ENCODE measurements at regions not wholly inside any gene's neighbourhood (a gene's known extent, or its start where the extent isn't known, plus 50 kb on each side); places are given as distances from the start of the nearest gene placed in this dataset.
"Not testable (repeated sequence)": the region's sequence is repeated elsewhere in the genome, so short reads cannot be mapped to it uniquely, and the experiment has no call there.

GRCh38 chr13:24931450-24932251 lies 164.3 kb upstream of the PABPC3 start:
- Histone ChIP-seq H3K4me1 (ENCODE audit: control insufficient read depth, insufficient read depth, low read length) (no peaks in the 10 kb centered on the region), H3K27me3 (ENCODE audit: control insufficient read depth, insufficient read depth, low read length, poor library complexity, severe bottlenecking) (peaks cover 12% of the 10 kb centered on the region)

GRCh38 chr13:24933106-24934023 lies 162.6 kb upstream of the PABPC3 start:
- H3K9me3 ChIP-seq (ENCODE audit: control insufficient read depth, low read length); H3K36me3 ChIP-seq (ENCODE audit: control insufficient read depth, insufficient read depth, low read length); H3K27ac ChIP-seq (ENCODE audit: insufficient read depth, low read depth, low read length, poor library complexity, severe bottlenecking); H3K4me1 ChIP-seq (ENCODE audit: control insufficient read depth, insufficient read depth, low read length); H3K4me3 ChIP-seq (ENCODE audit: insufficient read depth, low read depth, low read length): not testable (repeated sequence)
- WGBS, 2 experiments = 90 to 91% methylated on average over 15 of the region's 15 CpGs
- peaks cover 12% of the 10 kb centered on the region for H3K27me3 ChIP-seq (ENCODE audit: control insufficient read depth, insufficient read depth, low read length, poor library complexity, severe bottlenecking)

More at GRCh38 chr13:24931450-24932251, 164.3 kb upstream of the PABPC3 start:
- WGBS, 2 experiments = 67 to 74% methylated on average over 31 of the region's 31 CpGs
- H3K27ac ChIP-seq (ENCODE audit: insufficient read depth, low read depth, low read length, poor library complexity, severe bottlenecking) = no peak overlapping the region
- no peak overlapping the region for H3K4me3 ChIP-seq (ENCODE audit: insufficient read depth, low read depth, low read length)
- no peaks in the 10 kb centered on the region for H3K9me3 ChIP-seq (ENCODE audit: control insufficient read depth, low read length)
- no peaks in the 10 kb centered on the region for H3K36me3 ChIP-seq (ENCODE audit: control insufficient read depth, insufficient read depth, low read length)

GRCh38 chr13:24934024-24934385 lies 161.9 kb upstream of the PABPC3 start:
- H3K36me3 ChIP-seq (ENCODE audit: control insufficient read depth, insufficient read depth, low read length); H3K27ac ChIP-seq (ENCODE audit: insufficient read depth, low read depth, low read length, poor library complexity, severe bottlenecking); H3K4me1 ChIP-seq (ENCODE audit: control insufficient read depth, insufficient read depth, low read length); H3K4me3 ChIP-seq (ENCODE audit: insufficient read depth, low read depth, low read length); H3K9me3 ChIP-seq (ENCODE audit: control insufficient read depth, low read length): not testable (repeated sequence)
- 94 to 97% methylated on average over 4 of the region's 4 CpGs for WGBS, 2 experiments
- H3K27me3 ChIP-seq (ENCODE audit: control insufficient read depth, insufficient read depth, low read length, poor library complexity, severe bottlenecking) = peaks cover 12% of the 10 kb centered on the region

- Histone ChIP-seq H3K36me3 (ENCODE audit: control insufficient read depth, insufficient read depth, low read length) (no peaks in the 10 kb centered on the region), H3K4me3 (ENCODE audit: insufficient read depth, low read depth, low read length) (no peak overlapping the region), H3K27me3 (ENCODE audit: control insufficient read depth, insufficient read depth, low read length, poor library complexity, severe bottlenecking) (no peaks in the 10 kb centered on the region), H3K27ac (ENCODE audit: insufficient read depth, low read depth, low read length, poor library complexity, severe bottlenecking) (no peak overlapping the region), H3K4me1 (ENCODE audit: control insufficient read depth, insufficient read depth, low read length) (no peaks in the 10 kb centered on the region), H3K9me3 (ENCODE audit: control insufficient read depth, low read length) (no peaks in the 10 kb centered on the region)
- WGBS, 2 experiments = 91 to 94% methylated on average over 5 of the region's 6 CpGs
Observed at GRCh38 chr13:24938966-24939365, 157.0 kb upstream of the PABPC3 start.

- not testable (repeated sequence) for H3K9me3 ChIP-seq (ENCODE audit: control insufficient read depth, low read length); H3K27me3 ChIP-seq (ENCODE audit: control insufficient read depth, insufficient read depth, low read length, poor library complexity, severe bottlenecking); H3K36me3 ChIP-seq (ENCODE audit: control insufficient read depth, insufficient read depth, low read length); H3K4me3 ChIP-seq (ENCODE audit: insufficient read depth, low read depth, low read length); H3K4me1 ChIP-seq (ENCODE audit: control insufficient read depth, insufficient read depth, low read length); H3K27ac ChIP-seq (ENCODE audit: insufficient read depth, low read depth, low read length, poor library complexity, severe bottlenecking)
- 90 to 92% methylated on average over 11 of the region's 11 CpGs for WGBS, 2 experiments
Observed at GRCh38 chr13:24941023-24941713, 154.8 kb upstream of the PABPC3 start.

GRCh38 chr13:24943136-24943535 lies 152.8 kb upstream of the PABPC3 start:
- H3K9me3 ChIP-seq (ENCODE audit: control insufficient read depth, low read length) = no peaks in the 10 kb centered on the region
- H3K4me3 ChIP-seq (ENCODE audit: insufficient read depth, low read depth, low read length) = no peak overlapping the region
- no peaks in the 10 kb centered on the region for H3K27me3 ChIP-seq (ENCODE audit: control insufficient read depth, insufficient read depth, low read length, poor library complexity, severe bottlenecking)
- H3K36me3 ChIP-seq (ENCODE audit: control insufficient read depth, insufficient read depth, low read length) = no peaks in the 10 kb centered on the region
- H3K4me1 ChIP-seq (ENCODE audit: control insufficient read depth, insufficient read depth, low read length) = no peaks in the 10 kb centered on the region
- 81 to 86% methylated on average over 5 to 6 of the region's 6 CpGs for whole genome bisulfite sequencing, 2 experiments
- no peak overlapping the region for H3K27ac ChIP-seq (ENCODE audit: insufficient read depth, low read depth, low read length, poor library complexity, severe bottlenecking)

- not testable (repeated sequence) for H3K4me1 ChIP-seq (ENCODE audit: control insufficient read depth, insufficient read depth, low read length); H3K4me3 ChIP-seq (ENCODE audit: insufficient read depth, low read depth, low read length); H3K27ac ChIP-seq (ENCODE audit: insufficient read depth, low read depth, low read length, poor library complexity, severe bottlenecking); H3K9me3 ChIP-seq (ENCODE audit: control insufficient read depth, low read length); H3K36me3 ChIP-seq (ENCODE audit: control insufficient read depth, insufficient read depth, low read length); H3K27me3 ChIP-seq (ENCODE audit: control insufficient read depth, insufficient read depth, low read length, poor library complexity, severe bottlenecking)
- WGBS, 2 experiments = 80 to 81% methylated on average over 3 of the region's 4 CpGs
Observed at GRCh38 chr13:24944073-24944472, 151.9 kb upstream of the PABPC3 start.

- not testable (repeated sequence) for H3K27ac ChIP-seq (ENCODE audit: insufficient read depth, low read depth, low read length, poor library complexity, severe bottlenecking); H3K27me3 ChIP-seq (ENCODE audit: control insufficient read depth, insufficient read depth, low read length, poor library complexity, severe bottlenecking); H3K4me1 ChIP-seq (ENCODE audit: control insufficient read depth, insufficient read depth, low read length); H3K4me3 ChIP-seq (ENCODE audit: insufficient read depth, low read depth, low read length); H3K9me3 ChIP-seq (ENCODE audit: control insufficient read depth, low read length); H3K36me3 ChIP-seq (ENCODE audit: control insufficient read depth, insufficient read depth, low read length)
- 94 to 100% methylated on average over 2 of the region's 2 CpGs for WGBS, 2 experiments
Observed at GRCh38 chr13:24948977-24949376, 147.0 kb upstream of the PABPC3 start.

- not testable (repeated sequence) for H3K27me3 ChIP-seq (ENCODE audit: control insufficient read depth, insufficient read depth, low read length, poor library complexity, severe bottlenecking); H3K27ac ChIP-seq (ENCODE audit: insufficient read depth, low read depth, low read length, poor library complexity, severe bottlenecking); H3K4me3 ChIP-seq (ENCODE audit: insufficient read depth, low read depth, low read length); H3K9me3 ChIP-seq (ENCODE audit: control insufficient read depth, low read length); H3K36me3 ChIP-seq (ENCODE audit: control insufficient read depth, insufficient read depth, low read length); H3K4me1 ChIP-seq (ENCODE audit: control insufficient read depth, insufficient read depth, low read length)
Observed at GRCh38 chr13:24950611-24951010, 145.3 kb upstream of the PABPC3 start.

GRCh38 chr13:24967970-24968369 lies 128.0 kb upstream of the PABPC3 start:
- H3K4me1 ChIP-seq (ENCODE audit: control insufficient read depth, insufficient read depth, low read length); H3K27me3 ChIP-seq (ENCODE audit: control insufficient read depth, insufficient read depth, low read length, poor library complexity, severe bottlenecking); H3K4me3 ChIP-seq (ENCODE audit: insufficient read depth, low read depth, low read length); H3K36me3 ChIP-seq (ENCODE audit: control insufficient read depth, insufficient read depth, low read length); H3K9me3 ChIP-seq (ENCODE audit: control insufficient read depth, low read length); H3K27ac ChIP-seq (ENCODE audit: insufficient read depth, low read depth, low read length, poor library complexity, severe bottlenecking): not testable (repeated sequence)
- 38 to 42% methylated on average over 3 of the region's 5 CpGs for WGBS, 2 experiments

All from ectodermal cell (in vitro differentiated cells).